ENCODE measurements at regions not wholly inside any gene's neighbourhood (a gene's known extent, or its start where the extent isn't known, plus 50 kb on each side); places are given as distances from the start of the nearest gene placed in this dataset.

DNA sequence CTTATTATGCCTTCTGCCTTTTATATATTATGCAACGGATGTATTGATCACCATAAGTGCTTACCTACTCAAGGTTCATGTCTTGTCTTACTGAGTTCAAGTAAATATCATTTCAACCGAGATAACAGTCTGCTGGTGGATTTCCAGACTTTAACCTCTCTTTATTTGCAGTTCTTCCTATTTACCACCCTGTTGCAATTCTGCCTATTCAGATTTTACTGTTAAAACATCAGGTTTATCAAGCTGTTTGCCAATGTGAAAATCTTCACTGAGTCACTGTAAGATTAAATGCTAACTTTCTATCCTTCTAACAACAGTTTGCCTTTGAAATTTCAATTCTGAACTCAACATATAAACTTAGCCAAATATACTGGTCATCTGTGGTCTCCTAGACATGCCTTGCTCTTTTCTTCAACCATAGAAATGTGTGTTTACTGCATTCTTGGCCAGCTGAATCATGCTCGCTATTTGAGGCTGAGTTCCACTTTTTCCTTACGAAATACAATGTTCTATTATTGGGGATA lies 471.7 kb upstream of the RORB start:
- BruUV-seq (replicated peaks): no TSS peak
- Histone ChIP-seq H3K79me1 (ENCODE audit: low read depth in 1 of 2, low read length in 2 of 2) (no peaks in the 10 kb centered on the region), H3K9me1 (ENCODE audit: insufficient read depth, low read length) (no peaks in the 10 kb centered on the region), H3K36me3 (ENCODE audit: control insufficient read depth, insufficient read depth, low read length) (no peaks in the 10 kb centered on the region), H3K23ac (ENCODE audit: low read depth, low read length) (no peak overlapping the region), H3K4me3 (ENCODE audit: insufficient read depth, low read depth, low read length) (no peak overlapping the region), H2AFZ (replicated peaks; ENCODE audit: low read length, poor library complexity) (no peak overlapping the region), H2BK5ac (ENCODE audit: low read depth, low read length, poor library complexity, severe bottlenecking) (no peak overlapping the region), H2BK120ac (ENCODE audit: low read depth, low read length) (no peak overlapping the region), H2BK20ac (ENCODE audit: low read depth, low read length) (no peak overlapping the region), H3K4me2 (ENCODE audit: low read depth, low read length) (no peak overlapping the region), H4K8ac (ENCODE audit: low read depth in 2 of 2, low read length in 2 of 2) (no peak overlapping the region), H2AK5ac (ENCODE audit: low read depth, low read length) (no peak overlapping the region), H3K4me1 (ENCODE audit: control insufficient read depth, insufficient read depth, low read length) (no peaks in the 10 kb centered on the region), H4K91ac (ENCODE audit: insufficient read depth, low read depth, low read length) (no peak overlapping the region), H3K18ac (ENCODE audit: low read depth, low read length) (no peak overlapping the region), H3K14ac (replicated peaks; ENCODE audit: low read depth, low read length) (no peak overlapping the region), H3K27ac (ENCODE audit: insufficient read depth, low read length) (no peak overlapping the region), H3K27me3 (ENCODE audit: control insufficient read depth, insufficient read depth, low read length) (no peaks in the 10 kb centered on the region), H4K5ac (ENCODE audit: low read depth, low read length) (no peak overlapping the region), H4K20me1 (ENCODE audit: insufficient read depth, low read length) (no peaks in the 10 kb centered on the region), H2BK15ac (ENCODE audit: low read depth, low read length) (no peak overlapping the region), H2AK9ac (replicated peaks; ENCODE audit: low read depth, low read length, poor library complexity) (no peak overlapping the region), H3K9me3 (ENCODE audit: control insufficient read depth, insufficient read depth, low read length) (peaks cover 6% of the 10 kb centered on the region), H3K56ac (ENCODE audit: extremely low read depth, insufficient read depth, low read length) (no peak overlapping the region), H3K4ac (ENCODE audit: low read depth, low read length) (no peak overlapping the region), H3K9ac (ENCODE audit: low read depth, low read length) (no peak overlapping the region)
- in situ Hi-C loops (cut with MboI; ENCODE audit: low sequenced_read_pairs): no loop called here
- no CpG with 5 or more reads among the region's 4 CpGs for WGBS, 2 experiments (ENCODE audit: extremely low coverage in 2 of 2, insufficient read length in 1 of 2)
- no peak for ATAC-seq (ENCODE audit: low read depth)
- no peak for TF ChIP-seq NFE2L2 (IDR thresholded peaks at IDR 0.05; ENCODE audit: low read depth, low read length)
- TF ChIP-seq, protein P1, sequence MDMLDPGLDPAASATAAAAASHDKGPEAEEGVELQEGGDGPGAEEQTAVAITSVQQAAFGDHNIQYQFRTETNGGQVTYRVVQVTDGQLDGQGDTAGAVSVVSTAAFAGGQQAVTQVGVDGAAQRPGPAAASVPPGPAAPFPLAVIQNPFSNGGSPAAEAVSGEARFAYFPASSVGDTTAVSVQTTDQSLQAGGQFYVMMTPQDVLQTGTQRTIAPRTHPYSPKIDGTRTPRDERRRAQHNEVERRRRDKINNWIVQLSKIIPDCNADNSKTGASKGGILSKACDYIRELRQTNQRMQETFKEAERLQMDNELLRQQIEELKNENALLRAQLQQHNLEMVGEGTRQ (IDR thresholded peaks at IDR 0.05; ENCODE audit: low read depth, low read length): no peak
- no peak for TF ChIP-seq MAZ (IDR thresholded peaks at IDR 0.05; ENCODE audit: borderline replicate concordance, low read depth, low read length)
- no peak for TF ChIP-seq CHD1 (IDR thresholded peaks at IDR 0.05; ENCODE audit: low read depth, low read length)
- no peak for TF ChIP-seq RFX5 (IDR thresholded peaks at IDR 0.05; ENCODE audit: low read depth, low read length)
- TF ChIP-seq, protein P2, sequence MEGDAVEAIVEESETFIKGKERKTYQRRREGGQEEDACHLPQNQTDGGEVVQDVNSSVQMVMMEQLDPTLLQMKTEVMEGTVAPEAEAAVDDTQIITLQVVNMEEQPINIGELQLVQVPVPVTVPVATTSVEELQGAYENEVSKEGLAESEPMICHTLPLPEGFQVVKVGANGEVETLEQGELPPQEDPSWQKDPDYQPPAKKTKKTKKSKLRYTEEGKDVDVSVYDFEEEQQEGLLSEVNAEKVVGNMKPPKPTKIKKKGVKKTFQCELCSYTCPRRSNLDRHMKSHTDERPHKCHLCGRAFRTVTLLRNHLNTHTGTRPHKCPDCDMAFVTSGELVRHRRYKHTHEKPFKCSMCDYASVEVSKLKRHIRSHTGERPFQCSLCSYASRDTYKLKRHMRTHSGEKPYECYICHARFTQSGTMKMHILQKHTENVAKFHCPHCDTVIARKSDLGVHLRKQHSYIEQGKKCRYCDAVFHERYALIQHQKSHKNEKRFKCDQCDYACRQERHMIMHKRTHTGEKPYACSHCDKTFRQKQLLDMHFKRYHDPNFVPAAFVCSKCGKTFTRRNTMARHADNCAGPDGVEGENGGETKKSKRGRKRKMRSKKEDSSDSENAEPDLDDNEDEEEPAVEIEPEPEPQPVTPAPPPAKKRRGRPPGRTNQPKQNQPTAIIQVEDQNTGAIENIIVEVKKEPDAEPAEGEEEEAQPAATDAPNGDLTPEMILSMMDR (conservative IDR thresholded peaks at IDR 0.05; ENCODE audit: low read depth, low read length): no peak
- no peak for TF ChIP-seq CEBPB (IDR thresholded peaks at IDR 0.05; ENCODE audit: low read depth, low read length)
- TF ChIP-seq BHLHE40 (IDR thresholded peaks at IDR 0.05; ENCODE audit: low read depth, low read length): no peak
- TF ChIP-seq, protein P3, sequence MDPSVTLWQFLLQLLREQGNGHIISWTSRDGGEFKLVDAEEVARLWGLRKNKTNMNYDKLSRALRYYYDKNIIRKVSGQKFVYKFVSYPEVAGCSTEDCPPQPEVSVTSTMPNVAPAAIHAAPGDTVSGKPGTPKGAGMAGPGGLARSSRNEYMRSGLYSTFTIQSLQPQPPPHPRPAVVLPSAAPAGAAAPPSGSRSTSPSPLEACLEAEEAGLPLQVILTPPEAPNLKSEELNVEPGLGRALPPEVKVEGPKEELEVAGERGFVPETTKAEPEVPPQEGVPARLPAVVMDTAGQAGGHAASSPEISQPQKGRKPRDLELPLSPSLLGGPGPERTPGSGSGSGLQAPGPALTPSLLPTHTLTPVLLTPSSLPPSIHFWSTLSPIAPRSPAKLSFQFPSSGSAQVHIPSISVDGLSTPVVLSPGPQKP (IDR thresholded peaks at IDR 0.05; ENCODE audit: borderline replicate concordance, low read depth, low read length): no peak
- TF ChIP-seq MAFK (IDR thresholded peaks at IDR 0.05; ENCODE audit: low read depth, low read length): no peak
- no peak for TF ChIP-seq SMC3 (IDR thresholded peaks at IDR 0.05; ENCODE audit: low read depth, low read length)
- DNase-seq: no peak
- ChIA-PET POLR2A (ENCODE audit: unreplicated experiment) (no interaction called here), CTCF (no interaction called here)
- intact Hi-C loops (cut with micrococcal nuclease): no loop called here
- dilution Hi-C loops (cut with HindIII; ENCODE audit: low sequenced_read_pairs, unreplicated experiment): no loop called here

Measured in IMR-90 (cell line).